ENCODE measurements at regions not wholly inside any gene's neighbourhood (a gene's known extent, or its start where the extent isn't known, plus 50 kb on each side); places are given as distances from the start of the nearest gene placed in this dataset.
"Not testable (repeated sequence)": the region's sequence is repeated elsewhere in the genome, so short reads cannot be mapped to it uniquely, and the experiment has no call there.

DNA sequence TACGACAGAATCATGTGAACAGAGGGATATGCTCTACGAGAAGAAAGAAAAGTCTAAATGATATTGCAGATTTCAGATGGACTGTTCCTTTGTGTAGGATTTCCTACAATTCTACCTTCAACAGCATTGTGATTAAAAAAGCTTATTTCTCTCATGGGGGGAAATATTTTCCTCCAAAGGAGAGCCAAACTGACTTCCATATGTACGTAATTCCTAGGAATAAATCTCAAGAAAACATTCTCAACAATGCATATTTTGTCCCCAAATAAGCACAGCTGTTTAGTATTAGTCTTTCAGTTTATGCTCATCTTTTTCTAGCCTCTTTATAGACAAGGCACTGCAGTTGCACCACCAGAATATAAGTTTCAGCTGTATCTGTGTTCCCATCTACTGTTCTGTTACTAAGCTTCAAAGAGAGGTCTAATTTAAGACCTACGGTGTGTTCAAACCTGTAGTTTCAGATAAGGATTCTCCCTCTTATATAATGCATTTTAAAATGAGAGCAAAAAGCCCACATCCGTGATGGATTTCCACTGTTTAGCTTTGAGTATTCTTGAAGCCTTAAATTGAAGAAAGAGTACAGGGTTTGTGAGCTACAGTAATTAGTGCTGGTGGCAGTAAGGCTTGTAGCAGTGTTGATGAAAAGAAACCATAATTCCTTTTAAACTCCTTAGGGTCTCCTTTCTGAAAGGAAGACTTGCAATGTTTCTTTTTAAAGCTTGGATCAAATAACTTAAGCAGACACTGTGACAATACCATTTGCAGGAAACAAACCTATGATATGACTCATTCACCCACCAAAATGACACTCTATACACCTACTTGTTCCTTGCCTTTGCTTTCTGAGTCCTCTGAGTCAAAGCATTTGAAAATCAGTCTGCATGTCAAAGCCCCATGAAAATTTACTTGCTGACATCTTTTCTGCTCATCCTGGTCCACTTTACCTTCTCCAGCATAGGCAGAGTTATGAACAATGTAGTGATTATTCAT lies 754.1 kb downstream of the NOVA1 start:
- DNase-seq: no peak

- no peak for DNase-seq
Observed at GRCh38 chr14:25841226-25841625, 756.6 kb downstream of the NOVA1 start.

- no peak for DNase-seq
Observed at GRCh38 chr14:25837551-25837965, 760.3 kb downstream of the NOVA1 start.

GRCh38 chr14:25836636-25837035 lies 761.2 kb downstream of the NOVA1 start:
- DNase-seq: no peak

DNA sequence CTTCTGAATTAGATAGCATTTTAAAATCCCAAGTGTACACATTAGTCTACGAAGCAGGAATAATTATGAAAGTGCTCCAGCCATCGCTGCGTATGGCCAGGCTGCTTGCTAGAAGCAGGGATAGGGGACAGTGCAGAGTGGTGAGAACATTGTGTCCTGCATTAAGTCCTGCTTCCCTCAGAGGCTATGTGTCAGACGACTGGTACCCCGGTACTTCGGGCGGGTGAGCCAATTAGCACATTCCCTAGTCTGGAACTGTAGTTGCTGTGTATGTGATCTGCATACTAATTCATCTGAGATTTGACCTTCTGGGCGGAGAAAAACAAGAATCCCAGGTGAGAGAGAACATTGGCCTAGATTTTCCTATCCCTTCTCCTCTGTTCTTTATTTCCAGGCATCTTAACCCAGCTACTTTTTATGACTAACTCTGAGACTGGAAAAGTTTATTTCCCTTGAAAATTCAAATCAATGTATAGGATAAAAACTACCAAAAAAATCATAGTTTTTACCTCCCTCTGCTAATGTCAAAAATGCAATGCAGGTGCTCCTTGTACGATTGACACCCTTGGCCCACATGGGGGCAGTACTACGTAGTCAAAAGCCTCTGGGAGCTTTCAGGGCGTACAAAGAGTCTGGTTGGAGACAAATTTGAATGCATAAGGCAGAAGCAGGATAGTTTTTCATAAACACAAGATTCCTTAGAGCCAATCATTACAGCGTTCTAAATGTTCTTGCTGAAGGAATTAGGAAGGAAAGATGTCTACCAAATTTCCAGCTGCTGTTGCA lies 764.3 kb downstream of the NOVA1 start:
- DNase-seq: peak; percentile 69

GRCh38 chr14:25832585-25832984 lies 765.2 kb downstream of the NOVA1 start:
- no peak for DNase-seq

GRCh38 chr14:25828562-25828961 lies 769.3 kb downstream of the NOVA1 start:
- DNase-seq: no peak

GRCh38 chr14:25826105-25826504 lies 771.7 kb downstream of the NOVA1 start:
- DNase-seq: no peak

DNA sequence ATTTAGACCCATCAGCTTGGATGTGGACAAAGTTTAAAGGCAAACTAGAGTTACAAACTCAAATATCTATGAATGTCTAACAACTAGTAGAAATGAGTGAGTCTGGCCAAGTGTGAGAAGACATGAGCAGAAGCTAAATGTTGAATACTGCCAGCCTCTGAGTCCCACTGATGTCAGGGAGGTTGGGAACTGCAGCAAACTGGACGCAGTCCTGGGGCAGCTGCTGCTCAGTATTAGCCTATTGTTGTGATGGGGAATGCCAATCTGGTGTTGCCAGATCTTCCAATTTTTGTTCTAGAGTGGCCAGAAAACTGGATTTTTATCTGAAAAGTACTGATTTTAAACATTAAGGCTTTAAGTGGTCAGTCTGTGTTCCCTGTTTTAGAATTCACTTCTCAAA lies 770.4 kb upstream of the STXBP6 start:
- DNase-seq: no peak

DNA sequence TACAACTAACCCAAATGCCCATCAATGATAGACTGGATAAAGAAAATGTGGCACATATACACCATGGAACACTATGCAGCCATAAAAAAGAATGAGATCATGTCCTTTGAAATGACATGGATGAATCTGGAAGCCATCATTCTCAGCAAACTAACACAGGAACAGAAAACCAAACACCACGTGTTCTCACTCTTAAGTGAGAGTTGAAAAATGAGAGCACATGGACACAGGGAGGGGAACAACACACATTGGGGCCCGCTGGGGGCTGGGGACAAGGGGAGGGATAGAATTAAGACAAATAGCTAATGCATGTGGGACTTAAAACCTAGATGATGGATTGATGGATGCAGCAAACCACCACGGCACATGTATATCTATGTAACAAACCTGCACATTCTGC lies 764.7 kb upstream of the STXBP6 start:
- not testable (repeated sequence) for DNase-seq

DNA sequence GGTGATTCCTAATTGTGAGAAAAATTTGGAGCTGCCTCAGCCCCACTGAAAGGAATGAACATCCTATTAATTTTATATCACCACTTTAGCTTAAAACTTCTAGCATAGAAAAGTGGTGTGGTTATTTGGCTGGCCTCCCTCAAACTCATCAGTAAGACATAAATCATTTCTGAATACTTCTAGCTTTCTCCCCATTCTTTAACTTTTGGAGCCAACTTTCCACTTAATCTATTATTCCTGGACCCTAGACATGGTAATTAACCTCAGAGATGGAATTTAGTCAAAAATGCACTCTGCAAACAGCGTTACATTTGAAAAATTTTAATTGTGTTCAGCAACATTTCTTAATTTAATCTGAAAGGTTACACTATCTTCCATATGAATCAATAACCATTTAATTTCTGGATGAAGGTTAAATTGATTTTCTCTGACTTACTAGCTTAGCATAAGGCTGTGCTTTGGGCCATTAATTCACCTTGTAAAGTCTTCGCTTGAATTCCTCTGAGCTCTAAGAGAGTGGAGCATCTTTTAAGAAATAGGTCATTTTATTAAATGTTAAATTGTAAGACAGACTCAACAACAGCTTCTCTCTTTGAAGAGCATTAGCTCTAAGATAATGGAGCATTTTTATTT lies 753.6 kb upstream of the STXBP6 start:
- no peak for DNase-seq

DNA sequence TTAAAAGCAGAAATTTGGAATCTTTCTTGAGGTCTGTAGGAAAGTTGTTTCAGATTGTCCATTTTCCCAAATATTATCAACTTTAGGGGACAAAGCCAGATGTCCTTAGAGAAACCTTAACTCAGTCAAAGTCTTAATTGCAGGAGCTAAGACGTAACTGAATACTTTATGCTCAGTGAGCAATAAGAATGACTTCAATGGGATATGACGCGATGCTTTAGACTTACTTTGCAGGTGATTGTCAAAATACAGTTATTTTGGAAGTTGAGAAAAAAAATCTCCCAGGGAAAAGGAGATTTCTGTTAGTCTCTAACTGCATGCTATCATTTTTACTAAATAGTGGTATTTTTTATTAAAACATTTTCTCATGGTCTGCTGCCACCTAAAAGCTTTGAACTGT lies 750.9 kb upstream of the STXBP6 start:
- no peak for DNase-seq

- no peak for DNase-seq
Observed at GRCh38 chr14:25788252-25788651, 738.3 kb upstream of the STXBP6 start.

GRCh38 chr14:25765909-25766308 lies 716.0 kb upstream of the STXBP6 start:
- DNase-seq: no peak

DNA sequence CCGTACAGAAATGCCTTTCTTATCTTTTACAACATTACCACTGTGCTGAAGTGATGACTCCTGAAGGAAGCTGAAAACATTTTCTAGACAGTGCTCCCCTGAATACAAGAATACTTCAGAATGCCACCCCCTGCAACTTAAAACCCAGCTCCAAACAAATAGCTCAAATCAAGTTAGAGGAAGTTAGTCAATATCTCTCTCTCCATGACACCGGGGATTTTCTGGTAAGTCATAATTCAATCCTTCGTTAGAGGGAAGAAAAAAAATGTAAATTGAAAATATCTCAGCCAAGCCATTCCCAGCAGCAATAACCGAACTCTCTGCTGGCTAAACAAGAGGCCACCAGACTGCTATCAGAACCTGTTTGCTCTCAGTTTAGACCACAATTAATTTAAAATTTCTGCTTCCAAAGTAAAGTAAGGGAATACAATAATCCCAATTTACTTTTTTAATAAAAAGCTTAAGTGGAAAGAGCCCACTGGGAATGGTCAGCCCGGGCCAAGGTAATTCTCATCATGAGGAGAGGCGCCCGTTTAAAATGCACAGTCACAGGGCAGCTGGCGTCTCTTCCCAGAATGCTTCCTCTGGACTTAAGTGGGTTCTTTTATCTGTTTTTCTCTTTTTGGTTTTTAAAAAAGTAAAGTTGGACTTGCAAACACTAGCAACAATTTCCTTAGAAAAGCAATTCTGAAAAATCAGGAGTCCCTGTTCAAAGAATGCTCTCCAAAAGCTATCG lies 710.1 kb upstream of the STXBP6 start:
- DNase-seq: no peak

DNA sequence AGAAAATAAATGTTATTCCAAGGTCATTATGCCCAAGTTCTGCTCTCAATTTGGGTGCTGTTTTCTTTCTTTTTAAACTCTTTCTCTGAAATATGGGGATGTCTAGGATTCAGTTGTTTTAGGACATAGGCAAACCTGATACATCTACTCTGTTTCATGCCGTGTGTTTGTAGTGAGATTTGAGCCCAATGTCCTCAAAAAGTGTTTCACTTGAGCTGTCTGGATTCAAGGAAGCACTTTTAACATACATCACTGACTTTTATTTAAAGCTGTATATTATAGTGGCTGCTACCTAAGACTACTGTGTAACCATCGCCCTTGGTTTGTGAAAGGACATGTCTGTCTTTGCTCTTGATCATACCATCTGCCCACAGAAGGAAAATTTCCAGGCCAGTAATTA lies 709.3 kb upstream of the STXBP6 start:
- DNase-seq: no peak

GRCh38 chr14:25757364-25757763 lies 707.4 kb upstream of the STXBP6 start:
- no peak for DNase-seq

GRCh38 chr14:25756876-25757275 lies 706.9 kb upstream of the STXBP6 start:
- DNase-seq: no peak

- DNase-seq: no peak
Observed at GRCh38 chr14:25753130-25753529, 703.2 kb upstream of the STXBP6 start.

GRCh38 chr14:25750436-25750835 lies 700.5 kb upstream of the STXBP6 start:
- DNase-seq: no peak

Data from islet precursor cell (in vitro differentiated cells).